ENCODE measurements at regions not wholly inside any gene's neighbourhood (a gene's known extent, or its start where the extent isn't known, plus 50 kb on each side); places are given as distances from the start of the nearest gene placed in this dataset.

DNA sequence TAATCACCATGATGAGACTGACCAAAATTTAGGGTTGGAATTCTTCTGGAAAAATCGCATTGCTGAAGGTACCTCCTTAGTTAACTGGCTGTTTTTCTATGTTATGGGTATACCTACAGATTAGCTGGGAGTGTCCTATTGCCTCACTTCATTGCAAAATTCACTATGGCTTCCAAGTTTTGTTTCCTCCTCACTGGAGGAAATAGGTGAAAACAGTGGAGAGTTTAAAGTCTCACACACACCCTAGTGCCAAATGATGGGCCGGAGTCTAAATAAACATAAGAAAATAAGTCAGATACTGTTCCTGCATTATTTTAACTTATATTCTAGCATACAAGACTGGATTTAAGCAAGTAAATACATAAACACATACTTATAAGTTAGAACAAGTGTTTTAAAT is 98.2 kb downstream of the AHR start:
- TF ChIP-seq, protein P1, sequence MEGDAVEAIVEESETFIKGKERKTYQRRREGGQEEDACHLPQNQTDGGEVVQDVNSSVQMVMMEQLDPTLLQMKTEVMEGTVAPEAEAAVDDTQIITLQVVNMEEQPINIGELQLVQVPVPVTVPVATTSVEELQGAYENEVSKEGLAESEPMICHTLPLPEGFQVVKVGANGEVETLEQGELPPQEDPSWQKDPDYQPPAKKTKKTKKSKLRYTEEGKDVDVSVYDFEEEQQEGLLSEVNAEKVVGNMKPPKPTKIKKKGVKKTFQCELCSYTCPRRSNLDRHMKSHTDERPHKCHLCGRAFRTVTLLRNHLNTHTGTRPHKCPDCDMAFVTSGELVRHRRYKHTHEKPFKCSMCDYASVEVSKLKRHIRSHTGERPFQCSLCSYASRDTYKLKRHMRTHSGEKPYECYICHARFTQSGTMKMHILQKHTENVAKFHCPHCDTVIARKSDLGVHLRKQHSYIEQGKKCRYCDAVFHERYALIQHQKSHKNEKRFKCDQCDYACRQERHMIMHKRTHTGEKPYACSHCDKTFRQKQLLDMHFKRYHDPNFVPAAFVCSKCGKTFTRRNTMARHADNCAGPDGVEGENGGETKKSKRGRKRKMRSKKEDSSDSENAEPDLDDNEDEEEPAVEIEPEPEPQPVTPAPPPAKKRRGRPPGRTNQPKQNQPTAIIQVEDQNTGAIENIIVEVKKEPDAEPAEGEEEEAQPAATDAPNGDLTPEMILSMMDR (IDR thresholded peaks at IDR 0.05; ENCODE audit: insufficient read depth, low read length, missing control alignments) = no peak
- POLR2A ChIA-PET = no interaction called here
- DNase-seq (ENCODE audit: low read depth, low spot score) = no peak
- no peak overlapping the region for H3K4me3 ChIP-seq (ENCODE audit: low read depth, low read length)
- CTCF ChIA-PET = interaction anchor here (1.5 kb wide), 1 partner anchor 11 kb away, joined by 3 read pairs; no protein-coding TSS in a partner anchor

DNA sequence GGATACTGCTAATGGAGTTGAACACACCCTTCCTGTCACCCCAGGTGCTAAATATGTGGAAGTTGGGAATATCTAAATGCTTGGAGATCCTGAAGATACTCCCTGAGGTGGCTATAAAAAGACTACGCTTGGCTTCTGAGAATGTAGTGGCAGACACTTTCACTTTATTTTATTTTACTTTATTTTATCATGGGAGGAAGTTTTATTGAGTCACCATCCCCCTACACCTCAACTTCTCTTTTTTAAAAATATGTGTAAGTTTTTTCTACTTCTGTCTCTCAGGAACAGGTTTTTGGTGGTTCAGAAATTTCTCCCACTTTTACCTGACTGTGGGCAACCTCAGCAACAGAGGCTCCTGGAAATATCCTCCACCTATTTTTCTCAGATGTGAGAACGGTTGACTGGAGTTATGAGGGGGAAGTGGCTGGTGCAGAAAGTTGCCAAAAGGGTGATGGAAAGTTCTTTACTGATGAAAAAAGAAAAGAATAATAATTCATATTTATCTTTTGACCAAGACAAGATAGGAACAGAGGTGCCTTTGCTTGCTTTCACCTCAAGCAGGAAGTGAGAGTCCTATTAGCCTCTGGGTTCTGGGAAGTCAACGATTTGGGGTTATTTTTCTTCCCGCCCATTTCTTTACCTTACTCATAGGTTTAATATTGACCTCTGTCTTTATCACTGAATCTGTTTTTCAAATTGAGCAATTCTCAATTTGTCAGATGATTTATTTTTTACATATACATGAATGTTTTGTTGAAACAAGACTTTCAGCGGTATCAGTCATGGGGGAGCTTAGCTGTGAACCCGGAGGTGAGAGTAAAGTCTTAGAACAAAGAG is 103.6 kb downstream of the AHR start:
- ChIA-PET CTCF (interaction anchor here (0.9 kb wide), 1 partner anchor 239 kb away, joined by 3 read pairs; no protein-coding TSS in a partner anchor), POLR2A (no interaction called here)
- no peak for DNase-seq (ENCODE audit: low read depth, low spot score)
- no peak overlapping the region for H3K4me3 ChIP-seq (ENCODE audit: low read depth, low read length)
- TF ChIP-seq, protein P1 (IDR thresholded peaks at IDR 0.05; ENCODE audit: insufficient read depth, low read length, missing control alignments) = no peak

DNA sequence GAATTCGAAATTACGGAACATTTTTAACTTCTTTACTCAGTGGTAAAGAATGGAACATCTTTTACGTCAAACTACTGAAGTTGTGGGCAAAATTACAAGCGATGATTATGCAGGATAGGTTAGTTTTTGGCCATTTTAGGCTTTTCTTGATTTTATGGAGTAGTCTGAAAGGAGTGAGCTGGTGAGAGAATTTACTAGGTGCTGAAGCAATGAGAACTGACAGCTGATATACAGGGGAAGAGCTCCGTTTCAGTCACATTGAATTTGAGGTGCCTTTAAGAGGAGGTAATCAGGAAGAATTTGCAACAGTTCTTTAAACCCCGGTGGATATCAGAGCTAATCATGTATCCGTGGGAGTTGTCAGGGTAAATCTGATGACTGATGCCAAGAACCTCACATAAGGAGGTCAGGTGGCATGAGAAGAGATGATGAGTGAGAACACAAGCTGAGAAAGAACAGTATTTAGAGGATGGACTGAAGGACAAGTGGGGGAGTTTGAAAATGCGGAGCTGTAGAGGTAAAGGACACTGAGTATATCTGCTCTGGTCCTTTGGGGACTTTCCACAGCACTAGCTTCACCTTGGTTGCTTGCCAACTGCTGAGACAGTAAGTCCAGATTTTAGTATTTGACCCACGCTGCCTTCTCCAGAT is 104.3 kb downstream of the AHR start:
- DNase-seq (ENCODE audit: low read depth, low spot score) = no peak
- H3K4me3 ChIP-seq (ENCODE audit: low read depth, low read length) = no peak overlapping the region
- ChIA-PET POLR2A (no interaction called here), CTCF (no interaction called here)
- TF ChIP-seq, protein P1 (IDR thresholded peaks at IDR 0.05; ENCODE audit: insufficient read depth, low read length, missing control alignments) = no peak

DNA sequence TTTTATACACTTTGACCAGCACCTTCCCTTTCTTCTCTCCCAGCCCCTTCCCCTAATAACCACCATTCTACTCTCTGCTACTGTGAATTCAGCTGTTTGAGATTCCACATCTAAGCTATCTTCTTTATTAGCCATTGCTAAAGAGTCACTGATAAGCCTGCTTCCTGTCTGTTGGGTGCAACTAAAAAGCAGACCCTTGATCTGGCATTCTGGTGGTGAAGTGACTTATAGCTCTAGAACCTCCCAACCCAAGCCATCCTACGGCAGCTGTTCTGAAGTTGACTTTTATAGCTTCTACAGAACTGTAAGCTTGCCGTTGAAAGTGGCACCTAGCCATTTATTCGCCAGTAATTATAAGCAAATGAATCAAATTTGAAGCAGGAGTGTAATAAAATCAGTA is 105.6 kb downstream of the AHR start:
- DNase-seq (ENCODE audit: low read depth, low spot score) = no peak
- CTCF ChIA-PET = no interaction called here
- TF ChIP-seq, protein P1 (IDR thresholded peaks at IDR 0.05; ENCODE audit: insufficient read depth, low read length, missing control alignments) = no peak
- no peak overlapping the region for H3K4me3 ChIP-seq (ENCODE audit: low read depth, low read length)
- POLR2A ChIA-PET = no interaction called here

DNA sequence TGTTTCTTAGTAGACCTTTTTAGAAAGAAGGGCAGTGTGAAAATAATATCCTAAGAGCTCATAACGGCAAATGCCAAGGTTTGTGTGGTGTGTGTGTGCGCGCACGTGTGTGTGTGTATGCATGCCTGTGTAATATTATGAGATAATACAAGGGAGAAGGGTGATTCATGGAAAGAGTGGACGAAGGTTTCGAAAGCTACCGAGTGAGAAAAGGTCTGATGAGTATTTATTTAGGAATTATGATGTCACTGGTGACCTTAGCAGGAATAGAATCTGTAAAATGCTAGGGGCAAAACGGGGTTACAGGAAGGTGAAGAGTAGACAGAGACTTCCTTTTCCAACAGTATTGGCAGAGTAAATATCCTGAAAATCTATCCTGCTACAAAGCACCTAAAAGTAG is 107.3 kb downstream of the AHR start:
- no peak overlapping the region for H3K4me3 ChIP-seq (ENCODE audit: low read depth, low read length)
- POLR2A ChIA-PET = no interaction called here
- TF ChIP-seq, protein P1 (IDR thresholded peaks at IDR 0.05; ENCODE audit: insufficient read depth, low read length, missing control alignments) = no peak
- CTCF ChIA-PET = interaction anchor here (0.6 to 1.5 kb wide), 2 partner anchors 14 to 233 kb away, joined by 3 read pairs; no protein-coding TSS in a partner anchor
- peak; percentile 58 for DNase-seq (ENCODE audit: low read depth, low spot score)

DNA sequence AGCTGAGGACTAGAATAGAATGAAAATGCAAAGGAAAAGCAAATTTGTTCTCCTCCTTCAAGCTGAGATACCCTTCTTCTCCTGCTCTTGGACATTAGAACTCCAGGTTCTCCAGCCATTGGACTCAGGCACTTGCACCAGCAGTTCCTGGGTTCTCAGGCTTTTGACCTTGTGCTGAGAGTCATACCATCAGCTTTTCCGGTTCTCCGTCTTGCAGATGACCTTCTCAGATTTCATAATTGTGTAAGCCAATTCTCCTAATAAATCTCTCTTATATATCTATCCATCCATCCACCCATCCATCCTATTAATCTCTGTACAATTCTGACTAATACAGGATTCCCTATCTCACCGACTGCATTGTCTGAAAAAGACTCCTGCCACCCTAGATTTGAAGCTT is 108.3 kb downstream of the AHR start:
- no peak for DNase-seq (ENCODE audit: low read depth, low spot score)
- TF ChIP-seq, protein P1 (IDR thresholded peaks at IDR 0.05; ENCODE audit: insufficient read depth, low read length, missing control alignments) = no peak

More for the DNA sequence above, 108.3 kb downstream of the AHR start:
- H3K4me3 ChIP-seq (ENCODE audit: low read depth, low read length) = no peak overlapping the region
- ChIA-PET POLR2A (no interaction called here), CTCF (interaction anchor here (1.3 to 1.5 kb wide), 3 partner anchors 11 to 515 kb away, joined by 3 read pairs; no protein-coding TSS in a partner anchor)

Data from AG04449 (cell line).